ENCODE measurements at regions not wholly inside any gene's neighbourhood (a gene's known extent, or its start where the extent isn't known, plus 50 kb on each side); places are given as distances from the start of the nearest gene placed in this dataset.
"Not testable (repeated sequence)": the region's sequence is repeated elsewhere in the genome, so short reads cannot be mapped to it uniquely, and the experiment has no call there.

GRCh38 chr5:163106098-163106497, 331.3 kb upstream of the CCNG1 start:
- Histone ChIP-seq H2AK5ac (ENCODE audit: low read length, severe bottlenecking) (no peak overlapping the region), H3K79me1 (replicated peaks; ENCODE audit: low read length, poor library complexity, severe bottlenecking) (no peaks in the 10 kb centered on the region), H3K9ac (ENCODE audit: low read length) (no peak overlapping the region), H3K27me3 (ENCODE audit: control insufficient read depth in 1 of 2, insufficient read depth in 1 of 2, low read length in 2 of 2) (no peaks in the 10 kb centered on the region), H3K4me1 (ENCODE audit: control insufficient read depth, insufficient read depth, low read depth, low read length) (no peaks in the 10 kb centered on the region), H2AFZ (ENCODE audit: low read depth, low read length) (no peak overlapping the region), H3K4me2 (ENCODE audit: low read length, poor library complexity, severe bottlenecking) (no peak overlapping the region), H2BK15ac (ENCODE audit: low read depth, poor library complexity, severe bottlenecking) (no peak overlapping the region), H3K14ac (ENCODE audit: low read length in 2 of 2) (no peak overlapping the region), H3K27ac (ENCODE audit: low read length, poor library complexity, severe bottlenecking) (no peak overlapping the region), H2BK120ac (ENCODE audit: low read depth, low read length) (no peak overlapping the region), H2BK5ac (ENCODE audit: low read depth, low read length, poor library complexity, severe bottlenecking) (no peak overlapping the region), H3K36me3 (ENCODE audit: control insufficient read depth in 1 of 2, insufficient read depth in 2 of 2, low read depth in 1 of 2, low read length in 2 of 2) (no peaks in the 10 kb centered on the region), H4K91ac (ENCODE audit: low read length) (no peak overlapping the region), H3K23ac (ENCODE audit: low read length in 2 of 2) (no peak overlapping the region), H3K18ac (ENCODE audit: low read depth in 1 of 2, low read length in 2 of 2) (no peak overlapping the region), H3K9me3 (ENCODE audit: control insufficient read depth, low read length) (no peaks in the 10 kb centered on the region), H3K4ac (ENCODE audit: low read depth in 1 of 2, low read length in 2 of 2) (no peak overlapping the region), H2BK12ac (ENCODE audit: low read length in 2 of 2) (no peak overlapping the region), H4K8ac (ENCODE audit: low read length) (no peak overlapping the region), H3K4me3 (ENCODE audit: insufficient read depth in 1 of 2, low read depth in 1 of 2, low read length in 2 of 2) (no peak overlapping the region)
- 74% methylated on average over 1 of the region's 1 CpG for WGBS
- DNase-seq = no peak

- H4K91ac ChIP-seq (ENCODE audit: low read length) = no peak overlapping the region
- WGBS = 100% methylated on average over 1 of the region's 1 CpG
- H3K18ac ChIP-seq (ENCODE audit: low read depth in 1 of 2, low read length in 2 of 2) = no peak overlapping the region
- H2BK5ac ChIP-seq (ENCODE audit: low read depth, low read length, poor library complexity, severe bottlenecking) = no peak overlapping the region
- no peaks in the 10 kb centered on the region for H3K27me3 ChIP-seq (ENCODE audit: control insufficient read depth in 1 of 2, insufficient read depth in 1 of 2, low read length in 2 of 2)
- no peak overlapping the region for H3K4me3 ChIP-seq (ENCODE audit: insufficient read depth in 1 of 2, low read depth in 1 of 2, low read length in 2 of 2)
- H2AFZ ChIP-seq (ENCODE audit: low read depth, low read length) = no peak overlapping the region
- H3K4ac ChIP-seq (ENCODE audit: low read depth in 1 of 2, low read length in 2 of 2) = no peak overlapping the region
- H3K4me2 ChIP-seq (ENCODE audit: low read length, poor library complexity, severe bottlenecking) = no peak overlapping the region
- H3K14ac ChIP-seq (ENCODE audit: low read length in 2 of 2) = no peak overlapping the region
- no peaks in the 10 kb centered on the region for H3K9me3 ChIP-seq (ENCODE audit: control insufficient read depth, low read length)
- no peak overlapping the region for H3K23ac ChIP-seq (ENCODE audit: low read length in 2 of 2)
- H3K79me1 ChIP-seq (replicated peaks; ENCODE audit: low read length, poor library complexity, severe bottlenecking) = no peaks in the 10 kb centered on the region
- no peak overlapping the region for H4K8ac ChIP-seq (ENCODE audit: low read length)
- no peak overlapping the region for H2BK15ac ChIP-seq (ENCODE audit: low read depth, poor library complexity, severe bottlenecking)
- H2BK12ac ChIP-seq (ENCODE audit: low read length in 2 of 2) = no peak overlapping the region
- no peaks in the 10 kb centered on the region for H3K4me1 ChIP-seq (ENCODE audit: control insufficient read depth, insufficient read depth, low read depth, low read length)
- no peak overlapping the region for H3K27ac ChIP-seq (ENCODE audit: low read length, poor library complexity, severe bottlenecking)
- no peak overlapping the region for H2AK5ac ChIP-seq (ENCODE audit: low read length, severe bottlenecking)
- H3K9ac ChIP-seq (ENCODE audit: low read length) = no peak overlapping the region
- no peak overlapping the region for H2BK120ac ChIP-seq (ENCODE audit: low read depth, low read length)
- H3K36me3 ChIP-seq (ENCODE audit: control insufficient read depth in 1 of 2, insufficient read depth in 2 of 2, low read depth in 1 of 2, low read length in 2 of 2) = no peaks in the 10 kb centered on the region
- no peak for DNase-seq
Observed at GRCh38 chr5:163108351-163108750, 329.0 kb upstream of the CCNG1 start.

GRCh38 chr5:163115011-163115410, 322.4 kb upstream of the CCNG1 start:
- Histone ChIP-seq H3K27ac (ENCODE audit: low read length, poor library complexity, severe bottlenecking) (no peak overlapping the region), H3K4me1 (ENCODE audit: control insufficient read depth, insufficient read depth, low read depth, low read length) (no peaks in the 10 kb centered on the region), H2BK12ac (ENCODE audit: low read length in 2 of 2) (no peak overlapping the region), H3K4me3 (ENCODE audit: insufficient read depth in 1 of 2, low read depth in 1 of 2, low read length in 2 of 2) (no peak overlapping the region), H2AK5ac (ENCODE audit: low read length, severe bottlenecking) (no peak overlapping the region), H3K14ac (ENCODE audit: low read length in 2 of 2) (no peak overlapping the region), H3K9ac (ENCODE audit: low read length) (no peak overlapping the region), H2BK15ac (ENCODE audit: low read depth, poor library complexity, severe bottlenecking) (no peak overlapping the region), H4K8ac (ENCODE audit: low read length) (no peak overlapping the region), H2BK5ac (ENCODE audit: low read depth, low read length, poor library complexity, severe bottlenecking) (no peak overlapping the region), H4K91ac (ENCODE audit: low read length) (no peak overlapping the region), H3K79me1 (replicated peaks; ENCODE audit: low read length, poor library complexity, severe bottlenecking) (no peaks in the 10 kb centered on the region), H2AFZ (ENCODE audit: low read depth, low read length) (no peak overlapping the region), H3K4me2 (ENCODE audit: low read length, poor library complexity, severe bottlenecking) (no peak overlapping the region), H3K27me3 (ENCODE audit: control insufficient read depth in 1 of 2, insufficient read depth in 1 of 2, low read length in 2 of 2) (no peaks in the 10 kb centered on the region), H3K36me3 (ENCODE audit: control insufficient read depth in 1 of 2, insufficient read depth in 2 of 2, low read depth in 1 of 2, low read length in 2 of 2) (no peaks in the 10 kb centered on the region), H3K18ac (ENCODE audit: low read depth in 1 of 2, low read length in 2 of 2) (no peak overlapping the region), H3K4ac (ENCODE audit: low read depth in 1 of 2, low read length in 2 of 2) (no peak overlapping the region), H3K23ac (ENCODE audit: low read length in 2 of 2) (no peak overlapping the region), H3K9me3 (ENCODE audit: control insufficient read depth, low read length) (no peaks in the 10 kb centered on the region), H2BK120ac (ENCODE audit: low read depth, low read length) (no peak overlapping the region)
- WGBS = 84% methylated on average over 2 of the region's 4 CpGs
- no peak for DNase-seq

- H3K14ac ChIP-seq (ENCODE audit: low read length in 2 of 2); H2BK12ac ChIP-seq (ENCODE audit: low read length in 2 of 2); H3K79me1 ChIP-seq (replicated peaks; ENCODE audit: low read length, poor library complexity, severe bottlenecking); H2BK120ac ChIP-seq (ENCODE audit: low read depth, low read length); H2AFZ ChIP-seq (ENCODE audit: low read depth, low read length); H3K4me1 ChIP-seq (ENCODE audit: control insufficient read depth, insufficient read depth, low read depth, low read length); H3K4me2 ChIP-seq (ENCODE audit: low read length, poor library complexity, severe bottlenecking); H3K23ac ChIP-seq (ENCODE audit: low read length in 2 of 2); H3K18ac ChIP-seq (ENCODE audit: low read depth in 1 of 2, low read length in 2 of 2); H3K4me3 ChIP-seq (ENCODE audit: insufficient read depth in 1 of 2, low read depth in 1 of 2, low read length in 2 of 2); H4K8ac ChIP-seq (ENCODE audit: low read length); H3K27ac ChIP-seq (ENCODE audit: low read length, poor library complexity, severe bottlenecking); H4K91ac ChIP-seq (ENCODE audit: low read length); H2BK5ac ChIP-seq (ENCODE audit: low read depth, low read length, poor library complexity, severe bottlenecking); H3K36me3 ChIP-seq (ENCODE audit: control insufficient read depth in 1 of 2, insufficient read depth in 2 of 2, low read depth in 1 of 2, low read length in 2 of 2); H3K4ac ChIP-seq (ENCODE audit: low read depth in 1 of 2, low read length in 2 of 2); H2BK15ac ChIP-seq (ENCODE audit: low read depth, poor library complexity, severe bottlenecking); H3K9ac ChIP-seq (ENCODE audit: low read length); H2AK5ac ChIP-seq (ENCODE audit: low read length, severe bottlenecking); DNase-seq; H3K27me3 ChIP-seq (ENCODE audit: control insufficient read depth in 1 of 2, insufficient read depth in 1 of 2, low read length in 2 of 2); H3K9me3 ChIP-seq (ENCODE audit: control insufficient read depth, low read length): not testable (repeated sequence)
- WGBS = 40% methylated on average over 1 of the region's 2 CpGs
Observed at GRCh38 chr5:163116618-163117017, 320.8 kb upstream of the CCNG1 start.
